ENCODE measurements at regions not wholly inside any gene's neighbourhood (a gene's known extent, or its start where the extent isn't known, plus 50 kb on each side); places are given as distances from the start of the nearest gene placed in this dataset.

DNA sequence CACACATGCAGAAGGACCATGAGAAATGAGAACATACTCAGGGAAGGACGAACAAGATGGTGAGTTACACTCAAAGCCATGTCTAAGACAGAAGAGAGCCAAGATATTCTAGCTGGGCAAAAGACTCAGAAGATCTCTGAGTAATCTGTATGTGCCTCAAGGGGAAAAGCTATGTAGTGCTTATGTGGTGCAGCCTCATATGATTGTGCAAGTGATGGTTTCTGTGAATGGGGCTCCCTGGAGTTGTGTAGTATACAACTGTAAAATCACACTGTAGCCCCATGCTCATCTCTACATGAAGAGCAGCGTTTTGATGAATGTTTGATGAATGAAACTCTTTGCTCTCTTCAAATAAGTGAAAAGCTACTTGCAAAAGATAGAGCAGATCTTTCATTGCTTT lies 57.5 kb downstream of the OSR1 start:
- TF ChIP-seq, protein P1, sequence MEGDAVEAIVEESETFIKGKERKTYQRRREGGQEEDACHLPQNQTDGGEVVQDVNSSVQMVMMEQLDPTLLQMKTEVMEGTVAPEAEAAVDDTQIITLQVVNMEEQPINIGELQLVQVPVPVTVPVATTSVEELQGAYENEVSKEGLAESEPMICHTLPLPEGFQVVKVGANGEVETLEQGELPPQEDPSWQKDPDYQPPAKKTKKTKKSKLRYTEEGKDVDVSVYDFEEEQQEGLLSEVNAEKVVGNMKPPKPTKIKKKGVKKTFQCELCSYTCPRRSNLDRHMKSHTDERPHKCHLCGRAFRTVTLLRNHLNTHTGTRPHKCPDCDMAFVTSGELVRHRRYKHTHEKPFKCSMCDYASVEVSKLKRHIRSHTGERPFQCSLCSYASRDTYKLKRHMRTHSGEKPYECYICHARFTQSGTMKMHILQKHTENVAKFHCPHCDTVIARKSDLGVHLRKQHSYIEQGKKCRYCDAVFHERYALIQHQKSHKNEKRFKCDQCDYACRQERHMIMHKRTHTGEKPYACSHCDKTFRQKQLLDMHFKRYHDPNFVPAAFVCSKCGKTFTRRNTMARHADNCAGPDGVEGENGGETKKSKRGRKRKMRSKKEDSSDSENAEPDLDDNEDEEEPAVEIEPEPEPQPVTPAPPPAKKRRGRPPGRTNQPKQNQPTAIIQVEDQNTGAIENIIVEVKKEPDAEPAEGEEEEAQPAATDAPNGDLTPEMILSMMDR (IDR thresholded peaks at IDR 0.05; ENCODE audit: insufficient read depth, low read length, severe bottlenecking), result no peak
- Histone ChIP-seq H3K36me3 (ENCODE audit: control insufficient read depth, insufficient read depth, low read length) (no peaks in the 10 kb centered on the region), H3K4me3 (ENCODE audit: low read depth, low read length) (no peak overlapping the region), H3K27me3 (ENCODE audit: control insufficient read depth, insufficient read depth, low read length) (no peaks in the 10 kb centered on the region)
- DNase-seq (ENCODE audit: low read depth), result peak; percentile 44
- FAIRE-seq, result no peak

DNA sequence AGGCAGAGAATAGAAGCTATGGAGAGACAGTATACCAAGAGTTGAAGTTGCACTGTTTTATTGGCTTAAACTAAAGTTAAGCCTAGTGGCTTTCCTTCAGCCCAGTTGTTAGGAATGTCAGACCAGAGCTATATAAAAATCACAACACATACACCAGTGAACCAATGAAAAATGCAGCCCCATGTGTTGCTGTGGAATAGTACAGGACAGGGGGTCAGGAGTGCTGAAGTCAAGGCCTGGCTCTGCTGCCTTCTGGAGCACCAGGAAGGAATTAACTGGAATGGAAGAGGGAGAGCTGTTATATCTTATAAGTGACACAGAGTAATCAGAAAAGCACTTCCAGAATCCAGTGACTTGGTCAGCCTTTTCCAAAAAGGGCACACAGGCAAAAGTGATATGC lies 58.9 kb downstream of the OSR1 start:
- H3K36me3 ChIP-seq (ENCODE audit: control insufficient read depth, insufficient read depth, low read length), result no peaks in the 10 kb centered on the region
- DNase-seq (ENCODE audit: low read depth), result no peak
- TF ChIP-seq, protein P1 (IDR thresholded peaks at IDR 0.05; ENCODE audit: insufficient read depth, low read length, severe bottlenecking), result no peak
- no peak for FAIRE-seq
- H3K27me3 ChIP-seq (ENCODE audit: control insufficient read depth, insufficient read depth, low read length), result no peaks in the 10 kb centered on the region
- H3K4me3 ChIP-seq (ENCODE audit: low read depth, low read length), result no peak overlapping the region

DNA sequence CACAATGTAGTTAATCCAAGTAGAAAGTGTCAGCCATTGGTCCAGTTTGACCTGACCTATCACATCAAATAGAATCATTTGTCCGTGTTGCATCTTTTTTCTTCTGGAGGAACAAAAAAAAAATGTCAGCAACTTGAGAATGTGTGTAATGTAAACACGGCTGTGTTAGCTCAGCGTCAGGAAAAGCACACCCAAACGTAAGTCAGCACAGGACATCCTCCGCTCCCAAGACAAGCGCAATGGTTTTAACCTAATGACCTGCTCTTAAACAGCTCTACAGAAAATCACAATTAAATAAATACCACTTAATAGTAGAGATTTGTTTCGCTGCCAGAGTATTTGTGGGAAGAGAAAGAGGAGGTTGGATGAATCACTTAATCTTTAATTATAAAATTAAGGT lies 59.4 kb downstream of the OSR1 start:
- FAIRE-seq (no peak), DNase-seq (ENCODE audit: low read depth) (peak; percentile 44)
- TF ChIP-seq, protein P1 (IDR thresholded peaks at IDR 0.05; ENCODE audit: insufficient read depth, low read length, severe bottlenecking), result no peak
- H3K27me3 ChIP-seq (ENCODE audit: control insufficient read depth, insufficient read depth, low read length), result no peaks in the 10 kb centered on the region
- H3K36me3 ChIP-seq (ENCODE audit: control insufficient read depth, insufficient read depth, low read length), result no peaks in the 10 kb centered on the region
- no peak overlapping the region for H3K4me3 ChIP-seq (ENCODE audit: low read depth, low read length)

DNA sequence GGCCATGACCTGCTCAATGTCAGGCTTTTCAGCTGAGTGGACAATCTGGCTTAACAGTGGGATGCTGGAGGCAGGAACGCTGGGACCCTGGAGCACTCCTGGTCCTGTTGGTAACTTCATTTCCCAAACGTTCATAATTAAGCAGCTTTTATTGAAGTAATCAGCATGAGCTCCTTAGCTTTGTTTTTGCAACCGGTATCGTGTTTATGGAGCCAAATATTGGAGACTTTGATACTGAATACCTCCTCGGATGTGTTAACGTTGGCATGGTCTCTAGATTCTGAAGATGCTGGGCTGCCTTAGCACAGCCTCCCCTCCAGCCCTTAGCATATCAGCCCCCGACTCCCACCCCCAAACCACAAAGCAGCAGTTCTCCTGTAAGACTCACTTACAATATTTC lies 60.7 kb downstream of the OSR1 start:
- Histone ChIP-seq H3K27me3 (ENCODE audit: control insufficient read depth, insufficient read depth, low read length) (no peaks in the 10 kb centered on the region), H3K36me3 (ENCODE audit: control insufficient read depth, insufficient read depth, low read length) (no peaks in the 10 kb centered on the region), H3K4me3 (ENCODE audit: low read depth, low read length) (no peak overlapping the region)
- DNase-seq (ENCODE audit: low read depth) (no peak), FAIRE-seq (no peak)
- TF ChIP-seq, protein P1 (IDR thresholded peaks at IDR 0.05; ENCODE audit: insufficient read depth, low read length, severe bottlenecking), result no peak

DNA sequence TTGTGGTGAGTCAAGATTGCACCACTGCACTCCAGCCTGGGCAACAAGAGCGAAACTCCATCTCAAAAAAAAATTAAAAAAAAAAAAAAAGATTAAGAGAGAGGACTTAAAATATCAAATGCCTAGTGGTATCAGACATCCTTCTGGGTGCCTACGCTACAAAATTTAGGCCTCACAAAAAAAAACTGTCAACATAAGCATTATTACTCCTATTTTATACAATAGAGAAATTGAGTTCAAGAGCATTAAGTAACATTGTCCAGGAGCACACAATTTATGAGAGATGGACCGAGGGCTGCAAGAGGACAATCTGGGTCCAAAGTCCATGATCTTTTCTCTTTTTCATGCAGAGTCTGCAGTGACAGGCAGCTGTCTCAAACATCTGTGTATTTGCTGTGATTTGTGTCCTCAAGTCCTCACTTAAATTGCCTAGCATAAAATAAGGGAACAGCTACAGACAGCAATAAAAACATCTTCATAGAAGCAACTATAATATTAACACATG lies 62.4 kb downstream of the OSR1 start:
- TF ChIP-seq, protein P1 (IDR thresholded peaks at IDR 0.05; ENCODE audit: insufficient read depth, low read length, severe bottlenecking), result no peak
- no peak overlapping the region for H3K4me3 ChIP-seq (ENCODE audit: low read depth, low read length)
- no peak for FAIRE-seq
- H3K36me3 ChIP-seq (ENCODE audit: control insufficient read depth, insufficient read depth, low read length), result no peaks in the 10 kb centered on the region
- no peaks in the 10 kb centered on the region for H3K27me3 ChIP-seq (ENCODE audit: control insufficient read depth, insufficient read depth, low read length)
- no peak for DNase-seq (ENCODE audit: low read depth)

DNA sequence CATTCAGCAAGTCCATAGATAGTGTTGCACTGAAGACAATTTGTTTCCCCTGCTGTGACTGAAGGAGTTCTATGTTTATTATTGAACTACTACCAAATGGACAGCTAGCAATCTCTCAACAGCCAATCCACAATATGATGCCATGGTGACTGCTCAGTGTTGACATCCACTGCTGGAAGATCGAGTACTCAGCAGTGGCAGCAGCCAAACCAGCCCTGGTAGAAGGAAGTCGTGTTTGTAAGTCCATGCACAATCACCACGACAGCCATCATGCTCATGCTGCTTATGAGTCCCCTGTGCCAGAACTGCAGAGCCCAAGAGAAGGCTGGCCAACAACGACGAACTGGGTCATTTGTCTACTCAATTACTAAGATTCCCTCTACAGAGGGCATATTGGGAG lies 66.4 kb downstream of the OSR1 start:
- DNase-seq (ENCODE audit: low read depth) (no peak), FAIRE-seq (peak; percentile 75)
- TF ChIP-seq, protein P1 (IDR thresholded peaks at IDR 0.05; ENCODE audit: insufficient read depth, low read length, severe bottlenecking), result no peak
- Histone ChIP-seq H3K4me3 (ENCODE audit: low read depth, low read length) (no peak overlapping the region), H3K36me3 (ENCODE audit: control insufficient read depth, insufficient read depth, low read length) (no peaks in the 10 kb centered on the region), H3K27me3 (ENCODE audit: control insufficient read depth, insufficient read depth, low read length) (no peaks in the 10 kb centered on the region)
